HG02798 (cell line): ENCODE measurements at regions not wholly inside any gene's neighbourhood (a gene's known extent, or its start where the extent isn't known, plus 50 kb on each side); places are given as distances from the start of the nearest gene placed in this dataset.
A peak's percentile ranks its signal among the peaks of the same experiment; 100 is the strongest.
"Not testable (repeated sequence)": the region's sequence is repeated elsewhere in the genome, so short reads cannot be mapped to it uniquely, and the experiment has no call there.

Source experiments
- ATAC-seq: cut with Tn5 transposase; IDR thresholded peaks from one replicate; pipeline ENCODE4 v1.9.1; 2021; ENCODE audit warnings: mild to moderate bottlenecking; ENCODE audit not compliant: unreplicated experiment, poor library complexity

DNA sequence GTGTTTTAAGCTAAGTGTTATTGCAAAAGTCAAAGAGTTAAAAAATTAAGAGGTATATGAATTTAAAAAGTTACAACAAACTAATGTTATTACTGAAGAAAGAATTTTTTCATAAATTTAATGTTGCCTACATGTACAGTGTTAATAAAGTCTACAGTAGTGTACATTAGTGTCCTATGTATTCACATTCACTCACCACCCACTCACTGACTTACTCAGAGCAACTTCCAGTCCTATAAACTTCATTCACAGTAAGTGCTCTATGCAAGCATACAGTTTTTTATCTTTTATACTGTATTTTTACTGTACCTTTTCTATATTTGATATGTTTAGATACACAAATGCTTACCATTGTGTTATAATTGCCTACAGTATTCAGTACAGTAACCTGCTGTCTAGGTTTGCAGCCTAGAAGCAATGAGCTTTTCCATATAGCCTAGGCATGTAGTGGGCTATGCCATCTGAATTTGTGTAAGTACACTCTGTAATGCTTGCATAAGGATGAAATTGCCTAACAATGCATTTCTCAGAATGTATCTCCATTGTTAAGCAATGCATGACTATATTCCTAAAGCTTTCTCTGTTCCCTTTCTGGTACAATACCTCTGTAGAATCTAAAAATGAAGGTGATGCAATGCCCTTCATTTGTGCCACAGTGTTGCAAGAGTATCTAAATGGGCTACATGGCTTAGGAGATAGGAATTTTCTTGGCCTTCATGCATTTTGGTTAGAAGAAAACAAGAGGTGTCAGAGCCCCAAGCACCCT is 370.8 kb upstream of the NT5C1B start:
- no peak for ATAC-seq

DNA sequence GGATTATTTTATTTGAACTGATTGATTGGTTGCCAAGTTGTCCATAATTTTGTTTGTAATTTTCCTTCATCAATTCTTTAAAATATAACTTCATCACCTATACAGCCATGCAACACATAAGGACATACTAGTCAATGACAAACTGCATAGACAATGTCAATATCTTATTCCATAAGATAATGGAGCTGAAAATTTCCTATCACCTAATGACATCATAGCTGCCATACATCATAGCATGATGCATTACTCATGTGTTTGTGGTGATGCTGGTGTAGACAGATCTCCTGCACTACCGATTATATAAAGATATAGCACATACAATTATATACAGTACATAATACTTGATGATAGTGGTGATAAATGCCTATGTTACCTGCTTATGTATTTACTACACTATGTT is 369.8 kb upstream of the NT5C1B start:
- ATAC-seq = no peak

DNA sequence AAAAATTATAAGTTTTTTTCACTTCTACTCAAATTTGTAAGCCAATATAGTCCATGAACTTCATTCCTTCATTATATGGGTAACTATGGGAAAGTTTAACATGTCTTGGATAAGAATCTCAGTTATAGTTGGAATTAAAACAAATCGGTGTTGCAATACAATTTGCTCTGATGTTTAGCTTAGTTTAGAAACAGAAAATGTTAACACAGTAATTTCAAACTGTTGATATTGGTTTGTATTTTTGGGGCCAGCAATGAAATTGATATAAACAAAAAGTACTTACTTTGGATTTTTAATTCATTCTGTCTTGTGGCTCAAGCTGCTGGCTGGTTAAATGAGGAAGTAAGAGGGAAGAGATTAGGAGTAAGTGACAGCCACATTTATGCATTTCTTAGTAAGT is 368.5 kb upstream of the NT5C1B start:
- ATAC-seq = no peak

DNA sequence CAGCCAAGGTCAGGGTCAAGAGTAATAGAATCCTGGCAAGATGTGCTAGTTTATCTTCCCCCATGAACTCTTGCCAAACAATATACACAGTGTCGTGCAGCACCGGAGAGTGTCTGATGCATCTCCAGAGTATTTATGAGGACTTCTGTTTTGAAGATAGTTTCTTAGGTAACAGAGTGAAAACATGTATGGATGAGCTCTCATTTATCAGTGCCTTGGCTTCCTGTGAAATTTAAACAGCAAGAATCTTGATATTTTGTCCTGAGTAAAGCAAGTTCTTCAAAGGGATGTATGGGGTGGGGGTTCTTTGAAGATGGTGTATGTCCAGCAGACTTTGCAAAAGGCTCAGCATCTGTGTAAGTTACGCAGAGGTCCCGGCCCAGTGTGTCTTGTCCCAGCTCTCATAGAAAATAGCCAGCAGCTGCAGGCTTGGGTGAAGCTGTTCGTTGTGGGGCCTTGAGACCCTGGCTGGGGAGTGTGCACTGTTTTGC is 361.0 kb upstream of the NT5C1B start:
- ATAC-seq = no peak

DNA sequence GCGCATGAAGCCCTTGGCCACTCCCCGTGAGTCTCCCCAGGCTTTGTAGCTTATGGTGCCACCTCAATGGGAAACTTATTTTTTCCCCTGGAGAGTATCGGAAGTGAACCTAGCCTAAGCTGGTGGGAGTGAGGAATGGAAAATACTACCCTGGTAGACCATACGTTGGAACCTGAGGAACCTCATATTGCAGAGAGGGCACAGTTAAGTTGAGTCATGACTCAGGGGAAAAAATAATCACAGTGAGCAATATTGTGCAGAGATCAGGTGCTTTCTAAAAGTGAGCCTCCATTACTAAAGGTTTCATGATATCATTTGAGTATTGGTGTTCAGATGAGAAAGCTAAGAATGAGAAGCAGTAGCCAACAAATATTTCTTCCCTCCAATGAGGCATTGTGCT is 360.5 kb upstream of the NT5C1B start:
- no peak for ATAC-seq

DNA sequence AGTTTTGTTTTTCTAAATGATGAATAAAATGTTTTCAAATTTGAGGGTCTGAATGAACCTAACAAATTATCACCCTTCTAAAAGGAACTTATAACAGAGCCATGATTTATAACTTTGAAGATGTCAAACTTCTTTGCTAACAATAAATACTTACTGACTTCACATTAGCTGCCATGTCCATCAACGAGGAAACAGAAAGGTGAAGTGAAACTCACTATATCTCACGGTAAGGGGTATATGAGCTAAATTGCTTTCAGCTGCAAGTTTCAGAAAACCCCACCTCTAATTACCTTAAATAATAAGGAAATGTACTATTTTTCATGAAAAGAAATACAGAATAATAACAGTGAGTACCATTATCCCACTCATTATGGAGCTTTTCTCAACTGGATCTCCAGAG is 350.8 kb upstream of the NT5C1B start:
- peak; percentile 73 for ATAC-seq

DNA sequence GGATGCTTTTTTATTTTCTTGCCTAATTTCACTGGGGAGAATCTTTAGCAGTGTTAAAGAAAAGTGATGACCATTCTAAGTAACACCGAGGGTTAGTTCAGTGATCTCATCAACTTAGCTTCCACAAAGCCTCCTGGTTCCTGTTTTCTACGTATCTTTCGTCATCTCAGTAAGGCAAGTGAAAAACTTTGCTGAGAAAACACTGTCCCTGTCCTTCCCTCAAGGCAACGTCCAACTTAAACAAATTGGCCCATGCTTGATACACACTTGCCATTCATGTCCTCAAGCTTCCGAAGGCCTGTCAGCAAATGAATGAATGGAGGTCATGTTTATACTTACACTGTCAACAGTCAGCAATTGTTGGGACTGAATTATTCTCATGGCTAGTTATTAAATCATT is 350.4 kb upstream of the NT5C1B start:
- ATAC-seq = not testable (repeated sequence)

DNA sequence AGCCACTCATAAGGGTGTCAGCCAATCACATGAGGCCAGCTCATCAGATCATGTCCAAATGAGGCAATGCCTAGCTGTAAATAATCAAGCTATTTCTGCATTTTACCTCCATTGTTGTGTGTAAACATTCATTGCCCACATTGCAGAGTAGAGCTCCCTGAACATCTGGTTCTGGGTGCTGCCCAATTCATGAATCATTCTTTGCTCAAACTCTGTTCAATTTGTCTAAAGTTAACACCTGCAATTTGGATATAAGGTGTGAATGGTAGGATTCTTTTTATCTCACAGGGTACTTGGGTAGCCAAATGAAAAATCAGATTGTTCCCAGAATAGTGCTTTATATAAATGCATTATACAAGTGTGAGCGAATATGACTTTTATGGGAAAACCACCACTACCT is 345.5 kb upstream of the NT5C1B start:
- ATAC-seq = no peak

DNA sequence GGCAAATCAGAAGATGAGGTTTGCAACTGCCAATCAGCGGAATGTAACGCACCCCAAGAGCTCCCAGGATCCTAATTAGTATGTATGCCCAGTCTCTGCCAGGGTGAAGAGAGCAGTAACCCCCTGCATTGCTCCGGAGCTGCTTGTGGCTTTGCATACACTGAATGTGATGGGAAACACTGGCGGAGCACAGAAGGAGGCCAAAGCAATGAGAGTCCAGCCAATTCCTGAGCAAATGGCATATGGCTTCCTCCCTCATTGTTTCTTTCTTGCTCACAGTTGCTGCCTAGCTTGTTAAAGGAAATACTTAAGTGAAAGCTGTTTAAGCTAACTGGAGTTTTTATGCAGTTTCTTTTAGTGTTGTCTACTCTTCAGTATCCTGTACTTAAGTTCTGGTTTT is 343.5 kb upstream of the NT5C1B start:
- no peak for ATAC-seq

DNA sequence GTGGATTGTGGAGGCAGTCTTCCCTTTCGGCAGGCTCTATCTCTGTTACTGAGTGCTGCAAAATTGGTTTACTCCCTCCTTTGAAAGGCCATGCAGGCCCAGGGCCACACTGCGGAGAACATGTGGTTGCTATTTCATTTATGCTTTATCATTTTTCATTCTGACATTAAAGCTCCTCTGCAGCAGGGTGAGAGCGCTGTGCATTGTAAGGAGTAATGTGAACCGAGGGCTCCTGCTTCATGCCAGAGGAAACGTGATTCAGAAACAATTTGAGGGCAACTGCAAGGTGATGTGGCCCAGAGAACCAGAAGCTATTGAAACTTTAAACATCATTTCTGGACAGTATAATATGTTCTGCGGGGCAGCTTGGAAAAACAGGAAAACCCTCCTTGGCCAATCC is 341.6 kb upstream of the NT5C1B start:
- no peak for ATAC-seq

DNA sequence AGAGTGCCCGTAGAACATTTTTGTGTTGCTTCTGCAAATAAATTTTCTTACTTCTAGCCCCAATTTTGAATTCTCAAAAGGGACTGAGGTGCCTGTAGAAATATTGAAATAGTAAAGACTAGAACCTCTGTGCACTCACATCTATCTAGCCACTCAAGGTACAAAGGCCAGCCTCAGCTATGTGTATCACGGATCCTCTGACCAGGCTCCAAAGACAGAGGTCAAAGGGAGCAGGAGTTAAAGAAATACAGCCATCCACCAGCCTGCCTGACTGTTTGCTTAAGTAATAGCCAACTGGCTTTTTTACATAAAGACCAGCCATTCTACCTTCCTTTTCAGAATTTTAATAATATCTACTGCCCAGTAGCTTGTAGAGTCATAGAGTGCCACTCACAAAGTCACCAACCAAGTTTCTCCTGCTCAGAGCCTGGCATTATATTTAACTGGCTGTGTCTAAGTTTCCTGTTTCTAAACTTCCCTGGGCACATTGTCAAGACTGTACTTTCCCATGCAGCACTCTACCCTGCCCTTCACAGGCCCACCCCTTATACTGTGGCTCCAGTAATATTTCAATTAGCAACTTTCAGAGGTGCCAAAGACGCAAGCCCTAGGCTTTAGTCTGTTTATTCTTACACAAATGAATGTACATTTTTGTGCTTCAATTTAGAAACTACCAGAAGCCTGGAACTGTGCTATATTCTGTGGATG is 338.3 kb upstream of the NT5C1B start:
- no peak for ATAC-seq

DNA sequence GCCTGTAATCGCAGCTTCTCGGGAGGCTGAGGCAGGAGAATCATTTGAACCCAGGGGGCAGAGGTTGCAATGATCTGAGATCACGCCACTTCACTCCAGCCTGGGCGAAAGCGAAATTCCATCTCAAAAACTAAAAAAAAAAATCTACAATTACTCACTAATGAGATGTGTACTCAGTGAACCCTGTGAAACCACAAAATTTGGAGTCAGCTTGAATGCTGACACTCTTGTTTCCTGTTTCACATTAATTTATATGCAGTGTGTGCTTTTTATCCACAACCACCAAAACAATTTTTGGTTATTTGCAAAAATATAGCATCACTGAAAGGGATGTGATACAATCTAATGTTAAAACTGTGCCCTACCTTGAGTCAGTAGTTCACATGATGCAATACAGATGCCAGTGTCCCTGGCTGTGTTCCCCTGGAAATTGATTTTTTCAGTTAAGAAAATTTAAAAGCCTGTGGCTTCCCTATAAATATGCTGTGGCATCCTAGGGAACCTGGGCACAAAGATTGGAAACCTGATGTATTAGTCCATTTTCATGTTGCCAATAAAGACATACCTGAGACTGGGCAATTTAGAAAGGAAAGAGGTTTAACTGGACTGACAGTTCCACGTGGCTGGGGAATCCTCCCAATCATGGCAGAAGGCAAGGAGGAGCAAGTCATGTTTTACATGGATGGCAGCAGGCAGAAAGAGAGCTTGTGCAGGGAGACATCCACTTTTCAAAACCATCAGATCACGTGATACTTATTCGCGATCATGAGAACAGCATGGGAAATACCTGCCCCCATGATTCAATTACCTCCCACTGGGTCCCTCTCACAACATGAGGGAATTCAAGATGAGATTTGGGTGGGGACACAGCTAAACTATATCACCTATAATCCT is 337.5 kb upstream of the NT5C1B start:
- no peak for ATAC-seq

DNA sequence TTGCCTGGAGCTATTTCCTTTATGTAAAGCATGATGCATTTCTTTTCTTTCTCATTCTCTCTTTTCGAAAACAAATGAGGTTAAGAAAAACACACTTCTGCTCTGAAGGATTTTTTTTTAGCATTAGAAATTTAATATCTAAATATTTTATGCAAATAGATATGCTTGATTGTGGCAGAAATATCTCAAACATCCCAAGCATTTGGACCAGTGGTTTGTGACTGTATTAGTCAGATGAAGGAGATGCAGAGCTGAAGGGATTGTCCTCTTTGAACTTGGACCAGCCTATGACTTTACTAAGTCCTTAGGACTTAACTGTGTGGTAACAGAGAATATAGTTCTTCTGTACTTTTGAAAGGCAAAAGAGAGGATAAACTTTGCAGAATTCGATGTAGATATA is 335.9 kb upstream of the NT5C1B start:
- no peak for ATAC-seq

DNA sequence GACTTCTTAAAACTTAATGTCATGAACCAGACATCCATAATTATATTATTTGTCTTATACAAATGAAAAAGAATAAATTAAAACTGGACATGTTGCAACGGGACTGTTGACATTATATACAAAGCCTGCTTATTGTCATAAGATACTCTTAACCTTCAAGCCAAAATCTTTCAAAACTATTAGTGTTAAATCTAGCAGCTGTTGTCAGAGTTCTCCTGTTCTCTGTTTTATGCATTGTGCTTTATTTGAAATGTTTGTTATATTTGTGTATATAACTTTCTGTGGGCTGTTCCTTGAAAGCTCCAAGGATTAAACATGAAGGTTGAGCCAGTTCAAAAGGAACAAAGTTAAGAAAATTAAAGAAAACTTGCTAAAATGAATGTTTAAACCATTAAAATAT is 335.5 kb upstream of the NT5C1B start:
- ATAC-seq = no peak

DNA sequence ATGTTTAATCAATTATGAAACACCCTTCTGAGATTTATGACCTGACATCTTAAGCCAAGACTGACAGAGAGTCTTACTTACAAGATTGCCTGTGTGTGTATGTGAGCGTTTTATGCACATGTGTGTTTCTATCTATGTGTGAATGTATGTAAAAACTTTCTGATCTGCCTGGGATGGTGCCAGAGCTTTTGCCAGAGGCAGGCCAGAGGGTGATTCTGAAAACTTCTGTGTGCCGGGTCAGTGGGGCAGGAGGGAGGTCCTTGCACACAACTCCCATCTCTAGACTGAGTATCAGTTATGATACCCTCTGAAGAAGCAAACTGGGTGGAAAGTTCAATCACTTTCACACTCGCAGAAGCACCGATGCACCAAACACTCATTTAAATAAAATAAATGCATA is 335.0 kb upstream of the NT5C1B start:
- ATAC-seq = no peak

DNA sequence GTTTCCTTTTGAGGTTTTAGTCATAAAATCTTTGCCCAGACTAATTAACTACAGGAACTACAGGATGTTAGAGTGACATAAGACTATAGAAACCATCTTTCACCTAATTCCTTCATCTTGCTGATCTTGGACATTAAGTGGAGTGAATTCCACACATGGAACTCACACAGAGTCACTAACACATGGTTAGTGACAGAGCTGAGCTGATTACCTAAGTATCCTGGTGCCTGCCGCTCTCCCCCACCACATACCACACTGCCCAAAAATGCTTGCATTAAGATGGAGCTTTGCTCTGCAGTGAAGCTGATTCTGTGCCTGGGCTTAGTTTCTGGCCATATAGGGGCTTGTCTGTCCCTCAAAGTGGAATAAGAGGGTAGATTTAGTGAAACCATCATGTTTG is 332.9 kb upstream of the NT5C1B start:
- no peak for ATAC-seq

DNA sequence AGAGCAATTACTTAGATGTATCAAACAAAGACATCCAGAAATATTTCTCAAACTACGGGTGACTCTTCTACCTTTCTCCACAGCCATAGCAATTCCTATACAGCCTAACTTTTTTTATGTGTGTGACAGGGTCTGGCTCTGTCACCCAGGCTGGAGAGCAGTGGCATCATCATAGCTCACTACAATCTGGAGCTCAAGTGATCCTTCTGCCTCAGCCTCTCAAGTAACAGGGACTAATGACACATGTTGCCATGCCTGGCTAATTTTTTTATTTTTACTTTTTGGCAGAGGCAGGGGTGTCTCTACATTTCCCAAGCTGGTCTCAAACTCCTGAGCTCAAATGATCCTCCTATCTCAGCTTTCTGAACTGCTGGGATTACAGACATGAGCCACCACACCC is 328.9 kb upstream of the NT5C1B start:
- ATAC-seq = no peak

DNA sequence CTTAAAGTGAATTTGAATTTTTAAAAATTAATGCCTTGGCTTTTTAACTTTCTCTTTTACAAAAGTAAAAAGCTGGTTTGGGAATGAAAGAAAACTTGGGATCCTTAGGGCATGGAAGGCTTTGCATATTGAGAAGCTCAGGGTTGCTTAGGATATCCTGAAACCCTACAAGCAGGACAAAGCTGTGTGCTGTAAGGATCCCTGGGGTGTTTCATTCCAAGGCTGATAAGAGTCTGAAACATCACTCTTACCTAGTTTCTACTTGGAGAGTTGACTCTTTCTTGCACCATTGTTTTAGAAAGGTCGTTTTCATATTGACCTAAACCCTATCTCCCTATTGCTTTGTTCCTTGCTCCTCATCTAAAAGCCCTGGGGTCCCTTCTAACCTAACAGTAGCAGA is 325.9 kb upstream of the NT5C1B start:
- ATAC-seq = no peak

DNA sequence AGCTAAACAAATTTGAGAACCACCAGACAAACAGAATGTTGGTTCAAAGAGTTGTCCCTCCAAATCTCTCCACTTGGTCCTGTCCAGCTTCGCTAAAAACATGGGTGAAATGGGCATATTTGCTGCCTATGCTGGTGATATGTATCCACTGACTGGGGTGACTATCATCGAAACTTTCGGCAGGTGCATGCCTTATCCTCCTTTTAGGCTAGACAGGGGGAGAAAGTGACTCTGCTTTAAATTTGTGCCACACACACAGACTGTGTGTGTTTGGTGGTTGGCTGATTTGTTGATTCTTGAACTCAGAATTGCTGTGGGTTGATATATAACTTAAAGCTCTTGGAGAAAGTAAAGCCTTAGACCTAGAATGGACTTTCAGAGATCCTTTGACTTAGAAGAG is 324.1 kb upstream of the NT5C1B start:
- no peak for ATAC-seq

DNA sequence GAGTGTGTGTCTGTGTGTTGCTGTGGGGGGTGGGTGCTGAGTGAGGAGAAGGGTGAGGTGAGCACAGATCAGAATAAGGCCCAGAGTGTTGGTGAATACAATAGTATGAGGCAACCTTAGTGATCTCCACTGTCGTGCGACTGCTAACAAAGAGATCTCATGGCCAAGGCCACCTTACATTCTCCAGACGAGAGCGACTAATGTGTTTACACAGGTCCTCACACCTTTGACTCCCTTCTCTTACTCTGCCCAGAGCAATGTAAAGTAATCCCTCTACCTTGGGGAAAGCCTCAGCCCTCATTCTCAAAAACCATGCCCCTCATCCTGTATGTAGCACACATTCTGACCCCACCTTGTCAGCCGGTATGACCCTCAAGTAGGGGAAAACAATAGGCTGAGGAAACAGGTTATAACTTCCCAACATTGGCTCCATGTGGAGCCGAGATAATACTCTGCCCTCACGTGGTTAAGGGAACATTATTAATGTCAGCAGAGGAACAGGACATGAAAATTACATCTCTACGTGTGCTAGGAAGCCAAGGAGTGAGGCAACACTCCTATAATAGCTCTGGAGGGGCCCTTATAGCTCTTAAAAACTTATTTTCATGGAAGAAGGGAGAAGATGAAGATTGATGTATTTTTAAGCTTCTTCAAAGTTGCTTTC is 323.0 kb upstream of the NT5C1B start:
- no peak for ATAC-seq
